ENCODE measurements at regions not wholly inside any gene's neighbourhood (a gene's known extent, or its start where the extent isn't known, plus 50 kb on each side); places are given as distances from the start of the nearest gene placed in this dataset.

DNA sequence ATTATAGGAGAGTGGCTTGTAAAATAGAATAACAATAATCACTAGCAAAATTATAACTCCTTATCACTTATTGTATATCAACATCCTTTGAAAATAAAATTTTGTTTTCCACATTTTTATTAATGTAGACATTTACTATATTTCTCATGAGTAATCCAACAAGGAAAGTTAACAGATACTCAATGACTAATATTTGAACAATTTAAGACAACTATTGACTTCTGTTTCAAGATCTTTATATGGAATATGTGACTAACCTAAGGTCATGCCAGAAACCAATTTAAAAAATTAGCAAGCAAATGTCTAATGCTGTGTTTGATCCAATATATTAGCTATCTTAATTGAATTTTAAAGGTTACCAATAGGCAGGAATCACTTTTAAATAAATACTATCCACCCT is 638.5 kb upstream of the FLRT2 start:
- FAIRE-seq: no peak
- TF ChIP-seq HDAC2 (IDR thresholded peaks at IDR 0.05) (no peak), JUN (IDR thresholded peaks at IDR 0.05) (no peak), HOXB13 (CRISPR knock-in tag; IDR thresholded peaks at IDR 0.05; ENCODE audit: low read depth) (no peak), MAFK (IDR thresholded peaks at IDR 0.05; ENCODE audit: partially characterized antibody) (no peak), ZNF302 (CRISPR knock-in tag; IDR thresholded peaks at IDR 0.05) (no peak), POLR2AphosphoS2 (conservative IDR thresholded peaks at IDR 0.05; ENCODE audit: low read length) (no peak), FOXS1 (CRISPR knock-in tag; IDR thresholded peaks at IDR 0.05) (no peak), GATA3 (IDR thresholded peaks at IDR 0.05; ENCODE audit: borderline replicate concordance) (no peak), HEYL (CRISPR knock-in tag; IDR thresholded peaks at IDR 0.05) (no peak), FOSL2 (IDR thresholded peaks at IDR 0.05) (no peak), FOSL2 (CRISPR knock-in tag; IDR thresholded peaks at IDR 0.05) (no peak), CBX8 (IDR thresholded peaks at IDR 0.05) (no peak), FOSB (CRISPR knock-in tag; IDR thresholded peaks at IDR 0.05) (no peak), RFX5 (IDR thresholded peaks at IDR 0.05) (no peak), ESRRA (IDR thresholded peaks at IDR 0.05; ENCODE audit: borderline replicate concordance, low read length) (no peak), TP53 (CRISPR knock-in tag; IDR thresholded peaks at IDR 0.05) (no peak), EHMT2 (IDR thresholded peaks at IDR 0.05; ENCODE audit: low read depth) (no peak)
- TF ChIP-seq, protein P1, sequence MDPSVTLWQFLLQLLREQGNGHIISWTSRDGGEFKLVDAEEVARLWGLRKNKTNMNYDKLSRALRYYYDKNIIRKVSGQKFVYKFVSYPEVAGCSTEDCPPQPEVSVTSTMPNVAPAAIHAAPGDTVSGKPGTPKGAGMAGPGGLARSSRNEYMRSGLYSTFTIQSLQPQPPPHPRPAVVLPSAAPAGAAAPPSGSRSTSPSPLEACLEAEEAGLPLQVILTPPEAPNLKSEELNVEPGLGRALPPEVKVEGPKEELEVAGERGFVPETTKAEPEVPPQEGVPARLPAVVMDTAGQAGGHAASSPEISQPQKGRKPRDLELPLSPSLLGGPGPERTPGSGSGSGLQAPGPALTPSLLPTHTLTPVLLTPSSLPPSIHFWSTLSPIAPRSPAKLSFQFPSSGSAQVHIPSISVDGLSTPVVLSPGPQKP (IDR thresholded peaks at IDR 0.05; ENCODE audit: low read depth, low read length): no peak
- TF ChIP-seq, protein P2, sequence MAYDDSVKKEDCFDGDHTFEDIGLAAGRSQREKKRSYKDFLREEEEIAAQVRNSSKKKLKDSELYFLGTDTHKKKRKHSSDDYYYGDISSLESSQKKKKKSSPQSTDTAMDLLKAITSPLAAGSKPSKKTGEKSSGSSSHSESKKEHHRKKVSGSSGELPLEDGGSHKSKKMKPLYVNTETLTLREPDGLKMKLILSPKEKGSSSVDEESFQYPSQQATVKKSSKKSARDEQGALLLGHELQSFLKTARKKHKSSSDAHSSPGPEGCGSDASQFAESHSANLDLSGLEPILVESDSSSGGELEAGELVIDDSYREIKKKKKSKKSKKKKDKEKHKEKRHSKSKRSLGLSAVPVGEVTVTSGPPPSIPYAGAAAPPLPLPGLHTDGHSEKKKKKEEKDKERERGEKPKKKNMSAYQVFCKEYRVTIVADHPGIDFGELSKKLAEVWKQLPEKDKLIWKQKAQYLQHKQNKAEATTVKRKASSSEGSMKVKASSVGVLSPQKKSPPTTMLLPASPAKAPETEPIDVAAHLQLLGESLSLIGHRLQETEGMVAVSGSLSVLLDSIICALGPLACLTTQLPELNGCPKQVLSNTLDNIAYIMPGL (CRISPR knock-in tag; IDR thresholded peaks at IDR 0.05; ENCODE audit: borderline replicate concordance): no peak
- TF ChIP-seq, protein P3, sequence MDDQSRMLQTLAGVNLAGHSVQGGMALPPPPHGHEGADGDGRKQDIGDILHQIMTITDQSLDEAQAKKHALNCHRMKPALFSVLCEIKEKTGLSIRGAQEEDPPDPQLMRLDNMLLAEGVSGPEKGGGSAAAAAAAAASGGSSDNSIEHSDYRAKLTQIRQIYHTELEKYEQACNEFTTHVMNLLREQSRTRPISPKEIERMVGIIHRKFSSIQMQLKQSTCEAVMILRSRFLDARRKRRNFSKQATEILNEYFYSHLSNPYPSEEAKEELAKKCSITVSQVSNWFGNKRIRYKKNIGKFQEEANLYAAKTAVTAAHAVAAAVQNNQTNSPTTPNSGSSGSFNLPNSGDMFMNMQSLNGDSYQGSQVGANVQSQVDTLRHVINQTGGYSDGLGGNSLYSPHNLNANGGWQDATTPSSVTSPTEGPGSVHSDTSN (IDR thresholded peaks at IDR 0.05): no peak
- H3K4me3 ChIP-seq: no peak overlapping the region

DNA sequence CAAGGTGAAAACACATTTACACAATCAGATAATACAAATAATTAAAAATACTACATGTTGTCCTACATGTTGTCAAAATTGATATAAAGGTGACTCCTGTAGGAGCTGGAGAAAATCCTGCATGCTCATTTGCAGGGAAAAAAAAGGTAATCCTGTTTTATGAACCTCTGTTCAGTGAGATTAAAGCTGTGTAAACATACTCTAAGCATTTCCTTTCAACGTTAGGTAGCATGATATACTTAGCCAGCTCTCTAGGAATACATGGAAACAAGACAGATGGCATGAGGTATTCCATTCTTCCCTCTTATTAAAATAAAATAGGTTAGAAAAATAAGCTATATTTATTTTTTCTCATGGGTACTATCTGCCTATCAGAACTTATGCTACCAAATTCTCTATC is 635.7 kb upstream of the FLRT2 start:
- no peak for TF ChIP-seq EHMT2 (IDR thresholded peaks at IDR 0.05; ENCODE audit: low read depth)
- no peak for TF ChIP-seq CBX8 (IDR thresholded peaks at IDR 0.05)
- no peak for TF ChIP-seq MAFK (IDR thresholded peaks at IDR 0.05; ENCODE audit: partially characterized antibody)
- no peak for TF ChIP-seq FOXS1 (CRISPR knock-in tag; IDR thresholded peaks at IDR 0.05)
- no peak for TF ChIP-seq KDM1A (IDR thresholded peaks at IDR 0.05; ENCODE audit: low read depth)
- no peak for TF ChIP-seq ZNF302 (CRISPR knock-in tag; IDR thresholded peaks at IDR 0.05)
- no peak for TF ChIP-seq FOSL2 (IDR thresholded peaks at IDR 0.05)
- no peak for TF ChIP-seq FOSL2 (CRISPR knock-in tag; IDR thresholded peaks at IDR 0.05)
- TF ChIP-seq NR3C1 (IDR thresholded peaks at IDR 0.05): no peak
- TF ChIP-seq, protein P2 (CRISPR knock-in tag; IDR thresholded peaks at IDR 0.05; ENCODE audit: borderline replicate concordance): no peak
- TF ChIP-seq, protein P4, sequence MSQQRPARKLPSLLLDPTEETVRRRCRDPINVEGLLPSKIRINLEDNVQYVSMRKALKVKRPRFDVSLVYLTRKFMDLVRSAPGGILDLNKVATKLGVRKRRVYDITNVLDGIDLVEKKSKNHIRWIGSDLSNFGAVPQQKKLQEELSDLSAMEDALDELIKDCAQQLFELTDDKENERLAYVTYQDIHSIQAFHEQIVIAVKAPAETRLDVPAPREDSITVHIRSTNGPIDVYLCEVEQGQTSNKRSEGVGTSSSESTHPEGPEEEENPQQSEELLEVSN (IDR thresholded peaks at IDR 0.05; ENCODE audit: borderline replicate concordance, low read depth): no peak
- TF ChIP-seq, protein P5, sequence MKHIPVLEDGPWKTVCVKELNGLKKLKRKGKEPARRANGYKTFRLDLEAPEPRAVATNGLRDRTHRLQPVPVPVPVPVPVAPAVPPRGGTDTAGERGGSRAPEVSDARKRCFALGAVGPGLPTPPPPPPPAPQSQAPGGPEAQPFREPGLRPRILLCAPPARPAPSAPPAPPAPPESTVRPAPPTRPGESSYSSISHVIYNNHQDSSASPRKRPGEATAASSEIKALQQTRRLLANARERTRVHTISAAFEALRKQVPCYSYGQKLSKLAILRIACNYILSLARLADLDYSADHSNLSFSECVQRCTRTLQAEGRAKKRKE (CRISPR knock-in tag; IDR thresholded peaks at IDR 0.05; ENCODE audit: low read depth): no peak
- H3K4me2 ChIP-seq: no peak overlapping the region
- H3K27ac ChIP-seq: no peak overlapping the region
- H3K9me3 ChIP-seq: no peaks in the 10 kb centered on the region
- FAIRE-seq (no peak), DNase-seq (ENCODE audit: low read depth in 1 of 2, low spot score in 1 of 2) (no peak), ATAC-seq (no peak)
- H3K4me3 ChIP-seq: no peak overlapping the region
- no peaks in the 10 kb centered on the region for H3K4me1 ChIP-seq
- 2% methylated on average over 1 of the region's 1 CpG for WGBS (ENCODE audit: missing lambda C conversion rate)
- CTCF ChIA-PET: interaction anchor here (0.6 kb wide), 1 partner anchor 746 kb away, joined by 3 read pairs; no protein-coding TSS in a partner anchor
- POLR2A ChIA-PET: no interaction called here

More for the DNA sequence above, 638.5 kb upstream of the FLRT2 start:
- DNase-seq (ENCODE audit: low read depth in 1 of 2, low spot score in 1 of 2): no peak
- ATAC-seq: no peak
- CTCF ChIA-PET: no interaction called here
- POLR2A ChIA-PET: no interaction called here
- H3K4me1 ChIP-seq: no peaks in the 10 kb centered on the region
- H3K9me3 ChIP-seq: no peaks in the 10 kb centered on the region
- no peak overlapping the region for H3K4me2 ChIP-seq
- no peak overlapping the region for H3K27ac ChIP-seq
